A549 (cell line): ENCODE measurements at regions not wholly inside any gene's neighbourhood (a gene's known extent, or its start where the extent isn't known, plus 50 kb on each side); places are given as distances from the start of the nearest gene placed in this dataset.

ENCODE experiments used
- CEBPB ChIP-seq, 2 experiments: fragments of >200 bp in 1 of 2; sonication (Bioruptor Twin) in 1 of 2; formaldehyde crosslinking in 1 of 2; IDR thresholded peaks; 2 replicates each; pipeline ENCODE4 v1.6.1; 2012 to 2016
- MAZ ChIP-seq: fragments of 150-350 bp; IDR thresholded peaks from 2 replicates; pipeline ENCODE4 v1.6.1; 2014; ENCODE audit warnings: antibody characterized with exemption, low read depth, low read length, borderline replicate concordance
- TF ChIP-seq, protein P1 (sequence below): fragments of 200-600 bp; sonication (generic); IDR thresholded peaks from 2 replicates; pipeline ENCODE4 v1.6.1; 2016; ENCODE audit warnings: antibody characterized with exemption, mild to moderate bottlenecking, moderate library complexity
- TF ChIP-seq, protein P2 (sequence below): fragments of >200 bp; sonication (Bioruptor Twin); formaldehyde crosslinking; IDR thresholded peaks from 3 replicates; pipeline ENCODE4 v1.5.1; 2016

- TF ChIP-seq, protein P1, sequence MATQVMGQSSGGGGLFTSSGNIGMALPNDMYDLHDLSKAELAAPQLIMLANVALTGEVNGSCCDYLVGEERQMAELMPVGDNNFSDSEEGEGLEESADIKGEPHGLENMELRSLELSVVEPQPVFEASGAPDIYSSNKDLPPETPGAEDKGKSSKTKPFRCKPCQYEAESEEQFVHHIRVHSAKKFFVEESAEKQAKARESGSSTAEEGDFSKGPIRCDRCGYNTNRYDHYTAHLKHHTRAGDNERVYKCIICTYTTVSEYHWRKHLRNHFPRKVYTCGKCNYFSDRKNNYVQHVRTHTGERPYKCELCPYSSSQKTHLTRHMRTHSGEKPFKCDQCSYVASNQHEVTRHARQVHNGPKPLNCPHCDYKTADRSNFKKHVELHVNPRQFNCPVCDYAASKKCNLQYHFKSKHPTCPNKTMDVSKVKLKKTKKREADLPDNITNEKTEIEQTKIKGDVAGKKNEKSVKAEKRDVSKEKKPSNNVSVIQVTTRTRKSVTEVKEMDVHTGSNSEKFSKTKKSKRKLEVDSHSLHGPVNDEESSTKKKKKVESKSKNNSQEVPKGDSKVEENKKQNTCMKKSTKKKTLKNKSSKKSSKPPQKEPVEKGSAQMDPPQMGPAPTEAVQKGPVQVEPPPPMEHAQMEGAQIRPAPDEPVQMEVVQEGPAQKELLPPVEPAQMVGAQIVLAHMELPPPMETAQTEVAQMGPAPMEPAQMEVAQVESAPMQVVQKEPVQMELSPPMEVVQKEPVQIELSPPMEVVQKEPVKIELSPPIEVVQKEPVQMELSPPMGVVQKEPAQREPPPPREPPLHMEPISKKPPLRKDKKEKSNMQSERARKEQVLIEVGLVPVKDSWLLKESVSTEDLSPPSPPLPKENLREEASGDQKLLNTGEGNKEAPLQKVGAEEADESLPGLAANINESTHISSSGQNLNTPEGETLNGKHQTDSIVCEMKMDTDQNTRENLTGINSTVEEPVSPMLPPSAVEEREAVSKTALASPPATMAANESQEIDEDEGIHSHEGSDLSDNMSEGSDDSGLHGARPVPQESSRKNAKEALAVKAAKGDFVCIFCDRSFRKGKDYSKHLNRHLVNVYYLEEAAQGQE, result no peak
- no peak for TF ChIP-seq MAZ
- TF ChIP-seq, protein P2, sequence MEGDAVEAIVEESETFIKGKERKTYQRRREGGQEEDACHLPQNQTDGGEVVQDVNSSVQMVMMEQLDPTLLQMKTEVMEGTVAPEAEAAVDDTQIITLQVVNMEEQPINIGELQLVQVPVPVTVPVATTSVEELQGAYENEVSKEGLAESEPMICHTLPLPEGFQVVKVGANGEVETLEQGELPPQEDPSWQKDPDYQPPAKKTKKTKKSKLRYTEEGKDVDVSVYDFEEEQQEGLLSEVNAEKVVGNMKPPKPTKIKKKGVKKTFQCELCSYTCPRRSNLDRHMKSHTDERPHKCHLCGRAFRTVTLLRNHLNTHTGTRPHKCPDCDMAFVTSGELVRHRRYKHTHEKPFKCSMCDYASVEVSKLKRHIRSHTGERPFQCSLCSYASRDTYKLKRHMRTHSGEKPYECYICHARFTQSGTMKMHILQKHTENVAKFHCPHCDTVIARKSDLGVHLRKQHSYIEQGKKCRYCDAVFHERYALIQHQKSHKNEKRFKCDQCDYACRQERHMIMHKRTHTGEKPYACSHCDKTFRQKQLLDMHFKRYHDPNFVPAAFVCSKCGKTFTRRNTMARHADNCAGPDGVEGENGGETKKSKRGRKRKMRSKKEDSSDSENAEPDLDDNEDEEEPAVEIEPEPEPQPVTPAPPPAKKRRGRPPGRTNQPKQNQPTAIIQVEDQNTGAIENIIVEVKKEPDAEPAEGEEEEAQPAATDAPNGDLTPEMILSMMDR, result no peak
- no peak for TF ChIP-seq CEBPB (IDR thresholded peaks at IDR 0.05)
These were observed 77.6 kb upstream of the EYA2 start for GRCh38 chr20:46816886-46817638.
